ENCODE measurements at regions not wholly inside any gene's neighbourhood (a gene's known extent, or its start where the extent isn't known, plus 50 kb on each side); places are given as distances from the start of the nearest gene placed in this dataset.

- DNase-seq (ENCODE audit: low read depth): no peak
These were observed 656.0 kb upstream of the GRM7 start for GRCh38 chr3:6204891-6205290.

DNA sequence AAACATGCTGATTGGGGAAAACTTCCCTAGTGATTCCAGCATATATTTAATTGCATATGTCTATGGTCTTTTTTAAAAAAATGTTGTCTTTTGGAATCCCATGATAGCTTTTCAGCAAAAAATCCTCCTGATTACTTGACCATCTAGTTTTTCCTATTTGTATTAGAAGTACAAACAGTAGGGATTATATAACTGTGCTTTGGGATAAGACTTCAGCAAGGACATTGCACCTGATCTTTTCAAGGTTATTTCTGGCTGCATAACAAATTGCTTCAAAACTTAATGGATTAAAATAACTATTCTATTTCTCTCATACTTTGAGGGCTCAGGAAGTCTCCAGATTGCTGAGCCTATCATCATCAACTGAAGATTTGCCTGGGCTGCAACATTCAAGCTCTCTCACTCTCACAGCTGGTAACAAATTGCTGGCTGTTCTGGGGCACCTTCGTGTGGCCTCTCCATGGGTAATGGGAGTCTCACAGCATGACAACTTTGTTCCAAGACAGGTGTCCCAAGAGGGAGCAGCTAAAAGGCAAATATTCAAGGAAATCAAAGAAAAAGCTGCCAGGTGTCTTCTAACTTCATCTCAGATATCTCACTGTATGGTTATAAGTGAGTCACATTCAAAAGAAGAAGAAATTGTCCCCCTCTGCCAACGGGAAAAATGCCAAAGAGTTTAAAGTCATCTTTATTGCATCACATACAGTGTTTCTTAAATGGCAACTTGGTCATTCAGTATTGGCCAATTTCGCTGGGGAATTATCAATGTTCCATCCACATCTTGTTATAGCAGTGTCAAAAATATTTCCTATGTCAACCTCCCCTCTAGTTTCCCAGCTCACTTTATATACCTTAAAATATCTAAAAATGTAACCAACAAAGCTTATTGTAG, 644.5 kb upstream of the GRM7 start:
- DNase-seq (ENCODE audit: low read depth): no peak

GRCh38 chr3:6220447-6220846, 640.5 kb upstream of the GRM7 start:
- no peak for DNase-seq (ENCODE audit: low read depth)

DNA sequence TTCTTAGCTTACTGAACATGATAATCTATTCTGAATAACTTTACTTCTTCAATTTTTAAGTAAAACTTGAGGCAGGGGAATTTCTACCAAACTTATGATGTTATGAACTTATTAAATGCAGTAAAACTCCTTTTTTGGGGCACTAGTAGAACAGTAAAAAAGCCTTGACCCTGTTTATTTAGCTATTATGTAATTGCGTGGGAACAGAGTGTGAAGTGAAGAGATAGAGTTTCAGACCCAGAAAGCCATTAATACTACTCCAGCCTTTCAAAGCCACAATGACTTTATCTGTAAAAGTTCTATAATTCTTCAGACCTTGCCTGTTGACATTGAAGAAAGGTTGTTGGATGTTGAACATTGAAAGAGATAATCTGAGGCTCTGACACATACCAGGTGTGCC, 638.8 kb upstream of the GRM7 start:
- DNase-seq (ENCODE audit: low read depth): no peak

DNA sequence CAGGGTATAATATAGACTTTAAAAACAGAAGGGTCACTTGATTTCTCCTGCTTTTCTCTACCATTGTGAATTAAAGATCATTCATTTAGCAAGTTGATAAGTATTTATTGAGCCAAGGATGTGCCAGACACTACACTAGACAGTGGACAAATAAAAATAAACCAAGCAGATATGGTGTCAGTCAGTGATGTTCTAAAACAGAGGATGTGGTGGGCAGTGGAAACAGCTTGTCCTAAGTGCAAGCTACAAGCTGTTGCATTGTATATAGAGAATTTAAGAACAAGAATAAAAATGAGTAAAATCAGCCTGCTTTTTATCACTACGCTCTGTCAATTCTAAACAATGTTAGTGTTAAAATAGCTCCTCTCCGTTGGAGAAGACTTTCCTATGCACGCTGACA, 637.3 kb upstream of the GRM7 start:
- no peak for DNase-seq (ENCODE audit: low read depth)

DNA sequence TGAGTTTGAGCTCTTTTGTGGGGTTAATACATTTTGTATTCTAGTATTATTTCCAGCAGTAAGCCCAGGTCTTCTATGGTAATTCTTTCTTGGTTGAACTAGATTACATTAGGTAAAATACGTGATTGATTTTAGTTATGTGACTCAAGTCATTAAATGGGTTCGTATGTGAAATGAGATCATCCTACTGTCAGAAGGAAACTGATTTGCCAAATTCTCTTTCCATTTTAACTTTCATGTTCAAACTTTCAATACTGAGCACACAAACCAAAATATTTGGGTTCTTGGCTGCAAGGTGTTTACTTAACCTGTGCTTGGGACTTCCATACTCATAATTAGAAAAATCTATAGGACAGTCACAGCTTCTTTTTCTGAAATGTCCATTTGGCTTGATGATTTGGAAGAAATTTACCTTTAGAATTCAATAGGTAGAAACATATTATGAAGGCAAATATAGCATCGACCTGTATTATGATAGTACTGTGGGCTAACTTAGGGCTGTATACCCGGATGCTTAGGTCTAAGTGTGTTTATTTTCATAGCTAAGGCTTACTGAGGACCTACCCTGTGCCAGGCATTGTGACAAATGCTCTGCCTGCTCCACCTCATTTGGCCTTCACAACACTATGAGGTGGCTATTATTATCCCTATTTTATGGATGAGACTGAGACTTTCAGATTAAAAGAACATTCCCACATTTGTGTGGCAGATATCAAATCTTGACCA, 631.8 kb upstream of the GRM7 start:
- no peak for DNase-seq (ENCODE audit: low read depth)

GRCh38 chr3:6229778-6230410, 631.0 kb upstream of the GRM7 start:
- DNase-seq (ENCODE audit: low read depth): no peak

GRCh38 chr3:6242104-6242503, 618.8 kb upstream of the GRM7 start:
- no peak for DNase-seq (ENCODE audit: low read depth)

GRCh38 chr3:6248528-6248927, 612.4 kb upstream of the GRM7 start:
- DNase-seq (ENCODE audit: low read depth): no peak

- no peak for DNase-seq (ENCODE audit: low read depth)
These were observed 611.2 kb upstream of the GRM7 start for GRCh38 chr3:6249679-6250078.

DNA sequence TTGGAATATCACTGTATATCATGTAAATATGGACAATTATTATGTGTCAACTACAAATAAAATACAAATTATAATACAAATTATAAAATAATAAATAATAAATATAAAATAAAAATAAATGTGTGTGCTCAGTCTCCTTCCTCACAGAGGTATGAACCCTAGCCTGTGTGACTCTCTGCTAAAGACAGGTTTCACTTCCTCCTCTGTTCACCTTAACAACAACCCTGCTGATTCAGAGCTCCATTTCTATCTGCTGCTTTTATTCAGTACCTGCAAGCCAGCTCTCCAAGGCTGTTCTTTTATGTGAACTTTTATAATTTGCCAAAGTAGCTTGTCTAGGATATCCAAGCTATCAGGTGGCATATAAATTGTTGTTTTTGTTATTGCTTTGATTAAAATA, 610.7 kb upstream of the GRM7 start:
- DNase-seq (ENCODE audit: low read depth): no peak

DNA sequence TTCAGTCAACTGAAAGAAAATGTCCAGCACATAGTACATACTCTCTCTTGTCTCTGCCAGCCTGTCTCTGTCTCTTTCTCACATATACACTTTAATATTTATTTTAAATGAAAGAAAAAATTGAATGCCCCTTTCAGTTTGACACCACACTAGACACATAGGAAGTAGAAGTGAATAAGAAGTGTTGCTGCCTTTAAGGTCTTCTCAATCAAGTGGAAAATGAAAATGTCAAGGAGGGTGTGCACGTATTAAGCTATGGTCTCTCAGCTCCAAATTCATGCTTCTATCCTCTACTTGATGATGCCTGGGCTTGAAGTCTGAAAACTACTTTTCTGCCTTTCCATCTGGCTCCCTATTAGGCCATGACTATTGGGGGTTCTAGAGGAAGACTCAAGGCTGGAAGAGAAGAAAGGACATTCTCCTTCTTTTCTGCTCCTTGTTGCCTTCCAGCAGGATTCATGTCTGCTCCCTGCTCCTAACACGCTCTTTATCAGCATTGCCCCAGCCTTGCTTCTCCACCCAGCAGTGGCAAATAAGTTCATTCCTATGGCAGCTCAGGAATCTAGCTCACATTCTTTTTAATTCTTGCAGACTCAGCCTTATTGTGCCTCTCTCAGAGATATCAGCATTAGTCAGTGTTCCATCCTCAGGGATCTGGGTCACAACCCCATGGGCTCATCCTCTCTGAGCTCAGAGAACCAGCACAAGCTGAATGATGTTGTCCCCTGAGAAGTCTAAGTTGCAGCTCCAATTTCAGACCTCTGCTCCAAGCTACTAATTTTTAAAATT, 609.1 kb upstream of the GRM7 start:
- DNase-seq (ENCODE audit: low read depth): no peak

DNA sequence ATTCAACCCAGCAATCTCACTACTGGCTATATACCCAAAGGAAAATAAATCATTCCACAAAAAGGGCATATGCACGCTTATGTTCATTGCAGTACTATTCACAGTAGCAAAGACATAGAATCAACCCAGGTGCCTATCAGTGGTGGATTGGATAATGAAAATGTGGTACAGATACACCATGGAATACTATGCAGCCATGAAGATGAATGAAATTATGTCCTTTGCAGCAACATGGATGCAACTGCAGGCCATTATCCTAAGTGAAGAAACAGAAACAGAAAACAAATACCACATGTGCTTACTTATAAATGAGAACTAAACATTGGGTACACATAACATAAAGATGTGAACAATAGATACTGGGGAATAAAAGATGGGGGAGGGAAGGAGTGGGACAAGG, 606.4 kb upstream of the GRM7 start:
- no peak for DNase-seq (ENCODE audit: low read depth)

GRCh38 chr3:6255229-6255628, 605.7 kb upstream of the GRM7 start:
- DNase-seq (ENCODE audit: low read depth): no peak

DNA sequence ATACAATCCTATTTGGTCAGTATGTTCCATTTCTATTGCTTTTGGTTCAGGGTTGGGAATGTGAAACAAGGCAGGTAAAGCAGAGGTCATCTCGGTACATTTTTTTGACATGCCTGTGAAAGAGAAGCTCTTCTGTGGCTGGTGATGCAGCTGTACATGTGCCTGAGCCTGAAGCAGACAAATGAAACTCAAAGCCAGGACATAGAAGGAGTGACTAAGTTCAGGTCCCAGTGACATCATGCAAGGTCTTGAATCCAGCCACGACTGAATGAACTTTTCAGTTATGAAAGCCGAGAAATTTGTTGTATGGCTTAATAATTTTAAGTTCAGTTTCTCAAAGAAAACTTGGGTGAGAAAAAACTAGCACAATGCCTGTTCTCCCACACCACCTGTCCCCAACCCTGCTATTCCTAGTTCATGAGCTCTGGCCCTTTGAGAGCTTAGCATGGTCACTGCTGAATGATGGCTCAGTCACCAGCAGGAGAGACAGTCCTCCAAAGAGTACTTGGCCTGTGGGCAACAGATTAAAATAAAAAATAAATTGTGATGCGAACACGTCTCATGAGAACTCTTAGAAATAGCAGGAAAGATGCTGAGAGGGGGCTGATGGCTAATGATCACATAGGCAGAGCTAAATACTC, 600.2 kb upstream of the GRM7 start:
- DNase-seq (ENCODE audit: low read depth): no peak

DNA sequence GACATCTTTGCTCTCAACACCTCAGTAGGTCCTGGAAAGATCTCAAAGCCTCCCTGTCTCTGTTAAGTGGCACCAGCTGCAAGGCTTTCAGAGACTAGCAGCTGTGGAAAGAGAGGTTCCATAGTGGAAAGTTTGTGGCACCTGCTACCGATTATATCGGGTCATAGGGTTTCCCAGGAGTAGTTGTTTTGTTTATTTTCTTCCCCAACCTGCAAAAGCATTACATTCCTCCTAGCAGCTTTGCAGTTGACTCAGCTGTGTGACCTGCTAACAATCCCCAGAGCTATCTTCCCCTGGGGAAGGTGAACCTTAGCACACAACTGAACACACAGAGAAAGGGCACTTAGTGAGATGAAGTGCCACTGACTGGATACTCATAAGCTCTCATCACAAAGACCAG, 598.9 kb upstream of the GRM7 start:
- DNase-seq (ENCODE audit: low read depth): no peak

GRCh38 chr3:6264036-6264435, 596.9 kb upstream of the GRM7 start:
- no peak for DNase-seq (ENCODE audit: low read depth)

DNA sequence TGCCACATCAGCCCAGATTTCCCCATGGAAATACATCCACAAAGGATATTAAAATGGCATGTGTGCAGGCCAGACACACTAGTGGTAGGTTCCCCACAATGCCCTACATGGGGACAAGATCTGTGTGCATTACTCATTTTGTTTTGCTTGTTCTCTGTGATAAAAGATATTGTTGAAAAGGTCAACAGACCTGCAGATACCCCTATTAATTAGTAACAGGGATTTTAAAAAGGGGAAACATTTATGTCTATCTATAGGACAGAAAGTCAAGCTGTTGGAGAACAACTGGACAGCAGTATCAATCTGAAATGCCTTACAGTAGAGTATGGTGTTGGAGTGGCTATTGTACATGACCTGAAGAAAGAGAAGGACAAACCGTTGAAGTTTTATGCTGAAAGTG, 596.0 kb upstream of the GRM7 start:
- DNase-seq (ENCODE audit: low read depth): no peak

DNA sequence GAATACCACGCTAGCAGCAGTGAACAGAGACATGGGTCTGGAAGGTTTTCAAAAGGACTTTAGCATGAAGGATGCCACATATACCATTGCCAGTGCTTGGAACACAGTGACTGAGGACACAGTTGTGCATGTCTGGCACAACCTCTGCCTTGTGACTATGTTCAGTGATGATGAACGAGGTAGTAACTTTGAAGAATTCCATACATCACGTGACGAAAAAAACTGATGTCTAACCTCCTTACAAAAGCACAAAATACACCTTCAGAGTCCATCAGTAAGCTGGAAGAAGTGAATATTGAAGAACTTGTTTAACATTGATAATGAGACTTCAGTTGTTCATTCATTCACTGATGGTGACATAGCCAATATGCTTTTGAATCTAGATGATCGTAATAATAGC, 594.8 kb upstream of the GRM7 start:
- no peak for DNase-seq (ENCODE audit: low read depth)

GRCh38 chr3:6273878-6274277, 587.0 kb upstream of the GRM7 start:
- no peak for DNase-seq (ENCODE audit: low read depth)

- DNase-seq (ENCODE audit: low read depth): no peak
These were observed 579.3 kb upstream of the GRM7 start for GRCh38 chr3:6281662-6282061.

- no peak for DNase-seq (ENCODE audit: low read depth)
These were observed 578.0 kb upstream of the GRM7 start for GRCh38 chr3:6282918-6283317.

All from GM04503 (cell line).